ENCODE measurements at regions not wholly inside any gene's neighbourhood (a gene's known extent, or its start where the extent isn't known, plus 50 kb on each side); places are given as distances from the start of the nearest gene placed in this dataset.

- no peak for TF ChIP-seq CTCF (conservative IDR thresholded peaks at IDR 0.05; ENCODE audit: low read depth in 2 of 2)
- TF ChIP-seq, protein P1, sequence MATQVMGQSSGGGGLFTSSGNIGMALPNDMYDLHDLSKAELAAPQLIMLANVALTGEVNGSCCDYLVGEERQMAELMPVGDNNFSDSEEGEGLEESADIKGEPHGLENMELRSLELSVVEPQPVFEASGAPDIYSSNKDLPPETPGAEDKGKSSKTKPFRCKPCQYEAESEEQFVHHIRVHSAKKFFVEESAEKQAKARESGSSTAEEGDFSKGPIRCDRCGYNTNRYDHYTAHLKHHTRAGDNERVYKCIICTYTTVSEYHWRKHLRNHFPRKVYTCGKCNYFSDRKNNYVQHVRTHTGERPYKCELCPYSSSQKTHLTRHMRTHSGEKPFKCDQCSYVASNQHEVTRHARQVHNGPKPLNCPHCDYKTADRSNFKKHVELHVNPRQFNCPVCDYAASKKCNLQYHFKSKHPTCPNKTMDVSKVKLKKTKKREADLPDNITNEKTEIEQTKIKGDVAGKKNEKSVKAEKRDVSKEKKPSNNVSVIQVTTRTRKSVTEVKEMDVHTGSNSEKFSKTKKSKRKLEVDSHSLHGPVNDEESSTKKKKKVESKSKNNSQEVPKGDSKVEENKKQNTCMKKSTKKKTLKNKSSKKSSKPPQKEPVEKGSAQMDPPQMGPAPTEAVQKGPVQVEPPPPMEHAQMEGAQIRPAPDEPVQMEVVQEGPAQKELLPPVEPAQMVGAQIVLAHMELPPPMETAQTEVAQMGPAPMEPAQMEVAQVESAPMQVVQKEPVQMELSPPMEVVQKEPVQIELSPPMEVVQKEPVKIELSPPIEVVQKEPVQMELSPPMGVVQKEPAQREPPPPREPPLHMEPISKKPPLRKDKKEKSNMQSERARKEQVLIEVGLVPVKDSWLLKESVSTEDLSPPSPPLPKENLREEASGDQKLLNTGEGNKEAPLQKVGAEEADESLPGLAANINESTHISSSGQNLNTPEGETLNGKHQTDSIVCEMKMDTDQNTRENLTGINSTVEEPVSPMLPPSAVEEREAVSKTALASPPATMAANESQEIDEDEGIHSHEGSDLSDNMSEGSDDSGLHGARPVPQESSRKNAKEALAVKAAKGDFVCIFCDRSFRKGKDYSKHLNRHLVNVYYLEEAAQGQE (IDR thresholded peaks at IDR 0.05; ENCODE audit: unreplicated experiment) = no peak
- no peak for TF ChIP-seq POLR2AphosphoS5 (IDR thresholded peaks at IDR 0.05; ENCODE audit: low read depth)
These were observed 135.4 kb downstream of the BACH1 start for GRCh38 chr21:29434081-29434480.
